Ectodermal cell (in vitro differentiated cells): ENCODE measurements at regions not wholly inside any gene's neighbourhood (a gene's known extent, or its start where the extent isn't known, plus 50 kb on each side); places are given as distances from the start of the nearest gene placed in this dataset.

Experiments
- H3K27ac ChIP-seq: 2 replicates; pipeline ENCODE4 v1.7.0; 2013; ENCODE audit warnings: mild to moderate bottlenecking, low read depth, low read length; ENCODE audit not compliant: insufficient read depth, poor library complexity, severe bottlenecking
- H3K27me3 ChIP-seq: 2 replicates; pipeline ENCODE4 v1.7.0; 2013; ENCODE audit warnings: mild to moderate bottlenecking, low read length; ENCODE audit not compliant: insufficient read depth, control insufficient read depth, poor library complexity, severe bottlenecking
- H3K36me3 ChIP-seq: one replicate; pipeline ENCODE4 v1.7.0; 2013; ENCODE audit warnings: low read length; ENCODE audit not compliant: control insufficient read depth, insufficient read depth
- H3K4me1 ChIP-seq: one replicate; pipeline ENCODE4 v1.7.0; 2013; ENCODE audit warnings: low read length; ENCODE audit not compliant: control insufficient read depth, insufficient read depth
- H3K4me3 ChIP-seq: 2 replicates; pipeline ENCODE4 v1.7.0; 2013; ENCODE audit warnings: low read depth, low read length, control low read depth; ENCODE audit not compliant: insufficient read depth
- H3K9me3 ChIP-seq: 2 replicates; pipeline ENCODE4 v1.7.0; 2013; ENCODE audit warnings: mild to moderate bottlenecking, low read length, moderate library complexity; ENCODE audit not compliant: control insufficient read depth
- WGBS, 2 experiments: methylation state at CpG; one replicate each; pipeline ENCODE4 v1.1.7; 2013; ENCODE audit warnings: missing lambda C conversion rate in 2 of 2; 5-methylcytosine and 5-hydroxymethylcytosine counted together

GRCh38 chr4:20622701-20623100 lies 77.6 kb upstream of the PACRGL start:
- 76 to 83% methylated on average over 1 of the region's 1 CpG for WGBS, 2 experiments
- peaks cover 10% of the 10 kb centered on the region for H3K4me1 ChIP-seq

GRCh38 chr4:20623939-20624338 lies 76.3 kb upstream of the PACRGL start:
- Histone ChIP-seq H3K27me3 (no peaks in the 10 kb centered on the region), H3K36me3 (no peaks in the 10 kb centered on the region), H3K27ac (no peak overlapping the region), H3K4me3 (no peak overlapping the region), H3K9me3 (no peaks in the 10 kb centered on the region), H3K4me1 (no peaks in the 10 kb centered on the region)

More at GRCh38 chr4:20622701-20623100, 77.6 kb upstream of the PACRGL start:
- Histone ChIP-seq H3K27ac (no peak overlapping the region), H3K9me3 (no peaks in the 10 kb centered on the region), H3K36me3 (no peaks in the 10 kb centered on the region), H3K4me3 (no peak overlapping the region), H3K27me3 (no peaks in the 10 kb centered on the region)

GRCh38 chr4:20624793-20625374 lies 75.4 kb upstream of the PACRGL start:
- Histone ChIP-seq H3K27me3 (no peaks in the 10 kb centered on the region), H3K4me1 (no peaks in the 10 kb centered on the region), H3K4me3 (no peak overlapping the region), H3K36me3 (no peaks in the 10 kb centered on the region), H3K27ac (no peak overlapping the region), H3K9me3 (no peaks in the 10 kb centered on the region)
- WGBS, 2 experiments: 92 to 93% methylated on average over 3 of the region's 3 CpGs

DNA sequence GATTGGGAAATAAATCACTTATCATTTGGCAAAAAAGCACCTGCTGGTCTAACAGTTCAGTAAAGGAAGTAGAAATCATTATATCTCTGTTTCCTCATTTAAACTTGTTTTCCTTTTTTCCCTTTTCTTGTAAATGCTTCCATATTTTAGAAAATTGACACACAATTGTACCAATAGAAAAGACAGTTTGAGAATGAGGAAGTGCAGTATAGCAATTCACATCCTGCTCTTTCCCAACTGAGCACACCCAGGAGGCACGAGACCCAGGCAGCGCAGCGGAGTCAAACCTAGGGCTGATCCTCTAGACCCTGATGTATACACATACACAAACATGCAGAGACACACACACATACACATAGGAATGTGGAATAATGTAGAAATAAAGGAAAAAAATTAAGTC lies 74.8 kb upstream of the PACRGL start:
- Histone ChIP-seq H3K9me3 (no peaks in the 10 kb centered on the region), H3K36me3 (no peaks in the 10 kb centered on the region), H3K27ac (no peak overlapping the region), H3K4me1 (no peaks in the 10 kb centered on the region), H3K27me3 (no peaks in the 10 kb centered on the region), H3K4me3 (no peak overlapping the region)
- 100% methylated on average over 1 to 3 of the region's 3 CpGs for WGBS, 2 experiments

- Histone ChIP-seq H3K4me1 (no peaks in the 10 kb centered on the region), H3K9me3 (no peaks in the 10 kb centered on the region), H3K4me3 (no peak overlapping the region), H3K27me3 (no peaks in the 10 kb centered on the region), H3K36me3 (no peaks in the 10 kb centered on the region), H3K27ac (no peak overlapping the region)
- WGBS, 2 experiments: 82 to 93% methylated on average over 5 of the region's 5 CpGs
Measured at GRCh38 chr4:20626326-20627005, 73.8 kb upstream of the PACRGL start.

- WGBS, 2 experiments: 100% methylated on average over 1 of the region's 1 CpG; no CpG with 5 or more reads in 1 of the 2 experiments
- Histone ChIP-seq H3K4me3 (no peak overlapping the region), H3K36me3 (no peaks in the 10 kb centered on the region)
Measured at GRCh38 chr4:20627866-20628265, 72.4 kb upstream of the PACRGL start.

DNA sequence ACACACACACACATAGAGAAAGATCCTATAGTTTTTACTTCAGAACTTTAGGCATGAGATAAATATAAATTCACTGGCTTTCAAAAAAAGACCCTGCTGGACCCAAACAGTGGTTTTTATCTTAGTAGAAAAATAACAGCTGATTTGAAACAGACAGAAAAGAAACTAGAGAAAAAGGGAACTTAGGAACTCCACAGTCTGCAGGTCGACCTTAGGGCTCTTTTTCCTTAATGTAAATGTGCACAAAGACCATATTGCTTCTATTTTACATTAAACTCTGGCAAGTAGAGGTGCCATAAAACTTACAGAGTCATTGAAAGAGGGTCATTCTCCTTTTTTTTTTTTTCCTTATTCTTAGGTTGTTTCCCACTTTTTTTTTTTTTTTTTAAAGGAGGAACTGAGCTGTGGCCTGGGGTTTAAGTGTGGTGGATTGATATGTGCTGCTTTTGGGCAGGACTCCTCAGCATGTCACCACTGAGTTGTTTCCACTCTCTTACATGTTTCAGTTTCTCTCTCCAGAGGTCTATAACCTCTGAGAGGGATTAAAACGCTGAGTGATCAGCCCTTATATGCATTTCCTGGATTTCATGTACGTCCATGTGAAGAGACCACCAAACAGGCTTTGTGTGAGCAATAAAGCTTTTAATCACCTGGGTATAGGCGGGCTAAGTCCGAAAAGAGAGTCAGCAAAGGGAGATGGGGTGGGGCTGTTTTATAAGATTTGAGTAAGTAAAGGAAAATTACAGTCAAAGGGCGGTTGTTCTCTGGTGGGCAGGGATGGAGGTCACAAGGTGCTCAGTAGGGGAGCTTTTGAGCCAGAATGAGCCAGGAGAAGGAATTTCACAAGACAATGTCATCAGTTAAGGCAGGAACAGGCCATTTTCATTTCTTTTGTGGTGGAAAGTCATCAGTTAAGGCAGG lies 70.8 kb upstream of the PACRGL start:
- Histone ChIP-seq H3K27ac (no peak overlapping the region), H3K9me3 (no peaks in the 10 kb centered on the region), H3K4me3 (no peak overlapping the region), H3K4me1 (no peaks in the 10 kb centered on the region), H3K36me3 (no peaks in the 10 kb centered on the region), H3K27me3 (no peaks in the 10 kb centered on the region)
- 58 to 65% methylated on average over 5 to 6 of the region's 6 CpGs for WGBS, 2 experiments

More at GRCh38 chr4:20627866-20628265, 72.4 kb upstream of the PACRGL start:
- Histone ChIP-seq H3K4me1 (no peaks in the 10 kb centered on the region), H3K9me3 (no peaks in the 10 kb centered on the region), H3K27ac (no peak overlapping the region), H3K27me3 (no peaks in the 10 kb centered on the region)

GRCh38 chr4:20638825-20639224 lies 61.4 kb upstream of the PACRGL start:
- H3K27ac ChIP-seq: no peak overlapping the region
- no peaks in the 10 kb centered on the region for H3K9me3 ChIP-seq
- H3K4me3 ChIP-seq: no peak overlapping the region
- WGBS, 2 experiments: 96 to 99% methylated on average over 3 of the region's 3 CpGs
- no peaks in the 10 kb centered on the region for H3K27me3 ChIP-seq
- H3K36me3 ChIP-seq: no peaks in the 10 kb centered on the region
- H3K4me1 ChIP-seq: no peaks in the 10 kb centered on the region

DNA sequence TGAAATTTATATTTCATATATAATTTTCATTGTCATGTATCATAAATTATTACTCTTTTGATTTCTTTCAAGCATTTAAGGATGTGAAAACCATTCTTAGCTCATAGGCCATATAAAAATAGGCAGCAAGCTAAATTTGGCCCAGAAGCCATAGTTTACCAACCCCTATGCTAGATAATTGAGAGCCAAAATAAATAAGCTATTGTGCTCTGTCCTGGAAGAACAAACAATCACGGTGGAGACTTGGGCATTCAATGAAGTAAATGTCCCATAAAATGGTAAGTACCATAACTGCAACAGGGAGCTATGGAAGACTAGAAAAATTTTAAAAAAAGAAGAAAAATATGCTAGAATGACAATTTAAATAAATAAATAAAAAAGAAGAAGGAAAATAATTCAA lies 60.9 kb upstream of the PACRGL start:
- WGBS, 2 experiments: 85 to 86% methylated on average over 1 of the region's 1 CpG

DNA sequence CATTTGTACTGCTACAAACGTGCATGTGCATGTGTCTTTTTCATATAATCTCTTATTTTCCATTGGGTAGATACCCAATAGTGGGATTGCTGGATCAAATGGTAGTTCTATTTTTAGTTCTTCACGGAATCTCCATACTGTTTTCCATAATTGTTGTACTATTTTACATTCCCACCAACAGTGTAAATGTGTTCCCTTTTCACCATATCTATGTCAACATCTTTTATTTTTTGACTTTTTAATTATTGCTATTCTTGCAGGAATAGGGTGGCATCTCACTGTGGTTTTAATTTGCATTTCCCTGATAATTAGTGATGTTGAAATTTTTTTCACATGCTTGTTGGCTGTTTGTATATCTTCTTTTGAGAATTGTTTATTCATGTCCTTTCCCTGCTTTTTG lies 59.3 kb upstream of the PACRGL start:
- no peaks in the 10 kb centered on the region for H3K36me3 ChIP-seq
- H3K4me3 ChIP-seq: no peak overlapping the region
- no peaks in the 10 kb centered on the region for H3K4me1 ChIP-seq
- no peaks in the 10 kb centered on the region for H3K9me3 ChIP-seq
- H3K27me3 ChIP-seq: no peaks in the 10 kb centered on the region
- WGBS, 2 experiments: 94% methylated on average over 2 of the region's 2 CpGs; no CpG with 5 or more reads in 1 of the 2 experiments
- H3K27ac ChIP-seq: no peak overlapping the region

More for the DNA sequence above, 60.9 kb upstream of the PACRGL start:
- Histone ChIP-seq H3K9me3 (no peaks in the 10 kb centered on the region), H3K4me3 (no peak overlapping the region), H3K27ac (no peak overlapping the region), H3K4me1 (no peaks in the 10 kb centered on the region), H3K27me3 (no peaks in the 10 kb centered on the region), H3K36me3 (no peaks in the 10 kb centered on the region)
